Activated CD4-positive, alpha-beta T cell treated with anti-CD3 and anti-CD28 coated beads, Interleukin-2, amount 50 U/mL, for 16 hours (primary cell): ENCODE measurements at regions not wholly inside any gene's neighbourhood (a gene's known extent, or its start where the extent isn't known, plus 50 kb on each side); places are given as distances from the start of the nearest gene placed in this dataset.

Experiments used
- DNase-seq: peaks from one replicate; pipeline ENCODE4 v3.0.0-alpha.2; 2020

GRCh38 chr4:126264839-126265238 is 950.1 kb downstream of the FAT4 start:
- no peak for DNase-seq

GRCh38 chr4:126265888-126266287 is 951.1 kb downstream of the FAT4 start:
- no peak for DNase-seq

- DNase-seq = no peak
Measured at GRCh38 chr4:126267689-126268088, 952.9 kb downstream of the FAT4 start.

GRCh38 chr4:126268106-126268505 is 953.4 kb downstream of the FAT4 start:
- DNase-seq = no peak

- DNase-seq = no peak
Measured at GRCh38 chr4:126269106-126269505, 954.4 kb downstream of the FAT4 start.

GRCh38 chr4:126271292-126271691 is 956.5 kb downstream of the FAT4 start:
- no peak for DNase-seq

GRCh38 chr4:126273746-126274145 is 959.0 kb downstream of the FAT4 start:
- no peak for DNase-seq

GRCh38 chr4:126291886-126292285 is 977.1 kb downstream of the FAT4 start:
- DNase-seq = no peak

GRCh38 chr4:126298271-126298670 is 983.5 kb downstream of the FAT4 start:
- no peak for DNase-seq

- no peak for DNase-seq
Measured at GRCh38 chr4:126306152-126306869, 991.6 kb downstream of the FAT4 start.

GRCh38 chr4:126318376-126318775 is 1003.6 kb downstream of the FAT4 start:
- no peak for DNase-seq

GRCh38 chr4:126328914-126329313 is 1014.2 kb downstream of the FAT4 start:
- DNase-seq = no peak

GRCh38 chr4:126338548-126338947 is 1023.8 kb downstream of the FAT4 start:
- no peak for DNase-seq

GRCh38 chr4:126341927-126342326 is 1027.2 kb downstream of the FAT4 start:
- DNase-seq = no peak

GRCh38 chr4:126344472-126344871 is 1029.7 kb downstream of the FAT4 start:
- no peak for DNase-seq

GRCh38 chr4:126346654-126347053 is 1031.9 kb downstream of the FAT4 start:
- DNase-seq = no peak

GRCh38 chr4:126354784-126355183 is 1040.0 kb downstream of the FAT4 start:
- DNase-seq = no peak

GRCh38 chr4:126358041-126358440 is 1043.3 kb downstream of the FAT4 start:
- no peak for DNase-seq

- no peak for DNase-seq
Measured at GRCh38 chr4:126361287-126361686, 1046.5 kb downstream of the FAT4 start.

- no peak for DNase-seq
Measured at GRCh38 chr4:126364311-126364911, 1049.7 kb downstream of the FAT4 start.

GRCh38 chr4:126369076-126369475 is 1054.3 kb downstream of the FAT4 start:
- no peak for DNase-seq

- no peak for DNase-seq
Measured at GRCh38 chr4:126372634-126373033, 1057.9 kb downstream of the FAT4 start.

GRCh38 chr4:126375462-126376054 is 1060.8 kb downstream of the FAT4 start:
- no peak for DNase-seq

- DNase-seq = no peak
Measured at GRCh38 chr4:126385954-126386353, 1071.2 kb downstream of the FAT4 start.
